ENCODE measurements at regions not wholly inside any gene's neighbourhood (a gene's known extent, or its start where the extent isn't known, plus 50 kb on each side); places are given as distances from the start of the nearest gene placed in this dataset.
A peak's percentile ranks its signal among the peaks of the same experiment; 100 is the strongest.
"Not testable (repeated sequence)": the region's sequence is repeated elsewhere in the genome, so short reads cannot be mapped to it uniquely, and the experiment has no call there.

DNA sequence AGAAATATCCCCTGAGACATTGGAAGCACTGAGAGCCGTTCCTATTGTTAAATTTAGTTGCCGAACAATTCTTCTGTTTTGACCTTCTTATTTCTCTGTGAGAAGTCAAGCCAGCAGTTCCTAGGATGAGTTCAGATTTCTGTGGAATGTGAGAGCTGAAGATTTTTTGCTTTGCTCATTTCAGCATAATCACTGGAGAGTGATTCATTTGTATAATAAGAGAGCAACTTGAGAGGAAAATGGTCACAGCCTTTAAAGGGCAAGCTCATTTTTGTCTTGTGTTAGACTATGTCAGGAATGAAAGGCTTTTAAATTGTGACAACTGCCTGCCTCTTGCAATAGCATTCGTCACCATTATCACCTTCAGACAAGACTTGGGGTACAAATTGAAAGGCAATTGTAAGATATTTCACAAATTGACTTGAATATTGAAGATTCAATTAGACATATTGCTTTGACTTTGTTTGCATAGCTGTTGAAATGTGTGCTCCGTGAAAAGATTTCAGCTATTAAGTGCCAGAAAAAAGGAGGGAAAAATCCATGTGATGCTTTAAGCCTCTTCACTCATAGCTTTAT is 900.0 kb upstream of the GOT2 start:
- DNase-seq (ENCODE audit: low spot score), result no peak

DNA sequence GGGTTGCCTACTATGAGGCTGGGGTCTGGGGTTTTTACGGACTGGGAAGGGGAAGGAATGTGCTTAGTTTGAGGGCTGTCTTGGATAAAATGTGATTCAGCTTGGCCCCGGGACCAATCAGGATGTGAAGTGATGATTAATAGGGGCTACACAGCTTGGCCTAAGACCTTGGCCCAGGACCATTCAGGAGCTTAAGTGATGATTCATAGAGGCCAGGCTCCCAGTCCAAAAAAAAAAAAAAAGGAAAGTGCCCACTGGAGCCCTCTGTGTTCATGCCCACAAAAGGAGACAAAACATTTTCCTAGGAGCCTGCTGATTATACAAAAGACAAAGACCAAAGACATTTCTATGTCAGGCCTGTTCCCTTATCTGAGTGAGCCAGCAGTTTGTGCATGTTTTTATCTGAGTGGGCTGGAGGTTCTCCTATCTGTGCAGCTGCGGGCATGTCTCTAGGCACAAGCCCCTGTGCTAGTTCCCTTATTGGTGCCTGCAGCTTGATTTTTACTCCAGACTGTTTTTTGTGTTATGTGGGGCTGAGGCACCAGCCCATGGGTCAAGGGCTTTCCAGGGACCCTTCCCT is 898.2 kb upstream of the GOT2 start:
- DNase-seq (ENCODE audit: low spot score), result peak; percentile 18

DNA sequence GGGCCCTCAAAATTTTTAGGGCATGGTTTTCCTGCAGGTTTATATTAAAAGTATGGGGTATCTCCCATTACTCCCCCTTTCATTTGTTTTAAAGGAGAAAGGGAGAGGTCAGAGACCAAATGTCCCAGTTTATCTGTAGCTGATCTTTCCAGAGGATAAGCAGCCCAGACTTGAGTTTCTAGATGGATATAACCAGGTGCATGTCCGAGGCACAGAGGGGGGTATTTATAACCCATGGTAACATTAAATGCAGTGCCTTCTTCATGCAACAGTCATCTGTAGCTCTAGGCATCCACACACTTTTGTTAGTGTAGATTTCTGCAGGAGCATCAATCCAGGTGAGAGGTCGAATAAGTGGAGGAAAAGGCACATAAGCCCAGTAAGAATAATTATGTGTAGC is 890.3 kb upstream of the GOT2 start:
- DNase-seq (ENCODE audit: low spot score), result not testable (repeated sequence)

DNA sequence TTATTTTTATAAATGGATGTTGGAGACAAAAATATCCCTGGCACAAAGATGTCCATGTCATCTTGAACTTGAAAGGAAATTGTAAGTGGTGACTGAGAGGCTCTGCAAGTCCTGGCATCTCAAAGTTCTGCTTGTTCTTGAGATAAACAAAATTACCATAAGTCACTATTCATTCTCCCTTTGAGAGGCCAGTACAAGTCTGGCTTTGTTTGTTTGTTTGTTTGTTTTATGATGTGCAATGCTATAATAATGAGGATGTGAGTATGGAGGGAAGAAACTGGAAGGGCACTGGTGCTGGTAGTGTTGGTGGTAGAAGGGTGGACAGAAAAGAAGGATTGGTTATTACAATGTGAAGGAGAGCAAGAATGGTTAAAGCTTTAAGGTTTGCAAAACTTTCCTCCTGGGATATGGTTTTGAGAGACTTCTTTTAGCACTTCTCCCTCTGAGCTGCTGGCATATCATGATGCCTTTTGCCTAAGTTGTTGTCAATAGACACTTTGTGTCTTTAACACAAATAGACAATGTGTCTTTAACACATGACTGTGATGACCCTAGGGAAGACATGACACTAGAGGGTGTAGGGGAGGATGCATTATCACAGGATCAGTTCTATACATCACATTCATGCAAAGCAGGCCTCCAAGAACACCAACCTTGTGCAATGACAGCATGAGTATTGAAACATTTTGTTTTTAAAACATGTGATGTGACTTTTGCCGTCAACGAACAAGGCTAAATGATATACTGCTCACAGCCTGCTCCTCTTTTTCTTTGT is 880.5 kb upstream of the GOT2 start:
- DNase-seq (ENCODE audit: low spot score), result no peak

DNA sequence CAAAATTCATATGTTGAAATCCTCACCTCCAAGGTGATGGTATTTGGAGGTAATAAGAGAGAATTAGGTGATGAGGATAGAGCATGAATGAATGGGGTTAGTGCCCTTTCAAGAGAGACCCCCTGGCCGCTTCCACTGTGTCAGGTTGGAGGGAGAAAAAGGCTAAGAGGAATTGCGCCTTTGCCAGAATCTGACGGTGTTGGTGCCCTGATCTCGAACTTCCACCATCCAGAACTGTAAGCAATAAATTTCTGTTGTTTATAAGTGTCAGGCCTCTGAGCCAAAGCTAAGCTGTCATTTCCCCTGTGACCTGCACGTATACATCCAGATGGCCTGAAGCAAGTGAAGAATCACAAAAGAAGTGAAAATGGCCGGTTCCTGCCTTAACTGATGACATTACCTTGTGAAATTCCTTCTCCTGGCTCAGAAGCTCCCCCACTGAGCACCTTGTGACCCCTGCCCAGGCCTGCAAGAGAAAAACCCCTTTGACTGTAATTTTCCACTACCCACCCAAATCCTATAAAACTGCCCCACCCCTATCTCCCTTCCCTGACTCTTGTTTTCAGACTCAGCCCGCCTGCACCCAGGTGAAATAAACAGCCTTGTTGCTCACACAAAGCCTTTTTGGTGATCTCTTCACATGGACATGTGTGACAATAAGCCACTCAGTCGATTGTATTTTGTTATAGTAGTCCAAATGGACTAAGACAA is 878.9 kb upstream of the GOT2 start:
- not testable (repeated sequence) for DNase-seq (ENCODE audit: low spot score)

DNA sequence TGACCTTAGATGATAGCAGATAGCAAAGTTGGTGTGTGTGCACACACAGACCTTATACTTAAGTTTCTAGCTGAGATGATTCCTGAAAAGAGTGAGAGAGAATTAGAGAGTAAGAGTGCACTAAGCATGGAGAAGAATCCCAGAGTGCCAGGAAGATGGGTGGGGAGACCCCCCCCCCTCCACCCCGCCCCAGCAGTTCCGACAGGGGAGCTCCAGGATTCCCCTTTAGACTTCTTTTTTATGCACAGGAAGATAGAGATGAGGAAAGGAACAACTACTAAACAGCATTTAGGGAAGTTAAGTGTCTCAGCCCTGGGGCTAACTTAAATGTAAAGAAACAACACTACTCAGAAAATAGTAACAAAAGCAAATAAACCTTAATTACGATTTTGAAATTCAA is 878.0 kb upstream of the GOT2 start:
- no peak for DNase-seq (ENCODE audit: low spot score)

DNA sequence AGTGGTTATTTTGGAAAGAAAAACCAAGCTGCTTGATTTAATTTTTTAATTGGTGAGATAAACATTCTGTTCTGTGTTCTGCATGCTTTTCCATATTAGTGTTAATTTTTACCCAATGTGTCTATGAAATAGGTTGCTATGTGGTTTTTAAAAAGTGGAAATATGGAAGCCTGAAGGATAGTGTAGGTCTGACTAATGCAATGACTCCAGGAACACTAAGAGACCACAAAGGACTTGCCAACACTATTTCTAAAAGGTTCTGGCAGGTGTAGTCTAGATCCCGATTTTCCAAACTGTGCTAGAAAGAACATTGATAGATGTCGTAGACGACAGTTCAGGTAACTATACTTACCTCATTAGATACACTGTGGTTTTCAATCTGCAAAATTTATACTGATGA is 877.4 kb upstream of the GOT2 start:
- DNase-seq (ENCODE audit: low spot score), result no peak

DNA sequence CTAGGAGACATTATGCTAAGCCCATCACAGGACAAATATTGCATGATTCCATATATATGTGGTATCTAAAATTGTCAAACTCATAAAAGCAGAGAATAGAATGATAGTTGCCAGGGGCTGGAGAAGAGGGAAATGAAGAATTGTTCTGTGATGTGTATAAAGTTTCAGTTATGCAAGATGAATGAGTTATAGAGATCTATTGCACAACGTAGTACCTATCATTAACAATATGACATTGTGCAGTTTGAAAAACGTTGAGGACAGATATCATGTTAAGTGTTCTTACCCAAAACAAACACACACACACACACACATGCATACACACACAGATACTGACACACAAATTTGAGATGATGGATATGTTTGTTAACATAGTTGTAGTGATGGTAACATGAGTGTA is 871.6 kb upstream of the GOT2 start:
- no peak for DNase-seq (ENCODE audit: low spot score)

DNA sequence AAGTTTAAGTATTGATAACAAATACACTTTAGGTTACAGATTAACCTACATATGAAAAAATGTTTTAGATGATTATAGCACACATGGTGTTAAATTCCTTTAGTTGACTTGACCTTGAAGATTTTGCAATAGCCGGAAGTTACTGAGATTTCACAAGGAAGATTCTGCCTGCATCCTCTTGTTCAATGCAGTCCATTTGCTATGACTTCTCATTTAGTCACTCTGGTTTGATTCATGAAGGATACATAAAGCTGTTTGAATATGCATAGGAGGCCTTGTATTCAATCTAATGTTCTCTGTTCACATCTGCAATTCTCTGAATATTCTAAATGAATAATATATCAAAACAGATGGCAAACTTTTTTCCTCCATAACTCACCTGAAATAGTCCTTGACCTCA is 870.2 kb upstream of the GOT2 start:
- no peak for DNase-seq (ENCODE audit: low spot score)

DNA sequence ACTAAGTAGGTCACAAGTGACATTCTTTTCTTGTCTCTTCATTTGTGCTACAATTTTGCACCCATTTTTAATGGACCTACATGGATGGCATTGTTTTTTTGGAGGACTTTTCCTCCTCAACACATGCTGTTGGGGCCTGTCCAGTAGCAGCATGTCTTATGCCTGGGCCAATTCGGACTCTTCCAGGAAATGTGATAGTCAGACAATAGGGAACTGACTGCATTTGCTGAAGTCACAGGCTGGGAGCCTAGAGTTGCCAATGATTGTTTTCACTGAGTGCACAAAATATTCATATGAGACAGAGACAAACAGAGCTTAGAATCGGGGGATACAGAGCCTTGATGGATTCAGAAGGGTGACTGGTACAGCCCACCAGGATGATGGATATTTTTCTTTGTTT is 867.3 kb upstream of the GOT2 start:
- no peak for DNase-seq (ENCODE audit: low spot score)

DNA sequence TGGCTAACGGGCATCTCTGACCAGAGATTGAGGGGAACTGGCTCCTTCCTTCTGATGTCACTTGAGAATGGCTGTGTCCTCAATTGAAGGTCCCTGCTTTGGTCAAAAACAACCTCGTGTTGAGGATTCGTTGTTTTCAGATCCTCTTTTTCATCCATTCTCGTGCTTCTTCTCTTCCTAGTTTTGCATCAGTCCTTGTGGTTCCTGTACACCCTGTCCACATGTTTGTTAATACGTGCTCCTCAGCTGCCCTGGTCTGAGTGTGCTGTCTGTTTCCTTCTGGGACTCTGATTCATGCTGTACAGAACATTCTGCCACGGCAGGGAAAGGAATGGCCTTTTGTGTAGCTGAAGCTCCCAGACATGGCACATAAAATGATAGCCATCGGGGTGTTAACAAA is 863.2 kb upstream of the GOT2 start:
- DNase-seq (ENCODE audit: low spot score), result no peak

DNA sequence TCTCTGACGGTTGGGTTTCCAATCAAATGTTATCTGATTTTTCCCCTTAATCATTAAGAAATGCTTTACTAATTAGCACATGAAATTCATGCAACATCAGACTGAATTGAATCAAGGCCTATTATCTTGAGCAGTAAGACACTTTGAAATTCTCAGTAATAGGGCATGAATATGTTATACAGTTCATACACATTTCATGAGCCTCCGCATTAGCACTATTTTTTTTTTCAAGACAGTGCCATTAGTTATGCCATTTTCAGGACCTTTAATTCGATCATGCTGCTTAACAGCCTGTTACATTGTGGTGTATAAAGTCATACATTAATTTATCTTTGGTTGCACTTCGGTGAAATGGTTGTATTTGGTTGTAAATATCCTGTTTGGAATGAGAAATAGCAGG is 862.6 kb upstream of the GOT2 start:
- DNase-seq (ENCODE audit: low spot score), result no peak

DNA sequence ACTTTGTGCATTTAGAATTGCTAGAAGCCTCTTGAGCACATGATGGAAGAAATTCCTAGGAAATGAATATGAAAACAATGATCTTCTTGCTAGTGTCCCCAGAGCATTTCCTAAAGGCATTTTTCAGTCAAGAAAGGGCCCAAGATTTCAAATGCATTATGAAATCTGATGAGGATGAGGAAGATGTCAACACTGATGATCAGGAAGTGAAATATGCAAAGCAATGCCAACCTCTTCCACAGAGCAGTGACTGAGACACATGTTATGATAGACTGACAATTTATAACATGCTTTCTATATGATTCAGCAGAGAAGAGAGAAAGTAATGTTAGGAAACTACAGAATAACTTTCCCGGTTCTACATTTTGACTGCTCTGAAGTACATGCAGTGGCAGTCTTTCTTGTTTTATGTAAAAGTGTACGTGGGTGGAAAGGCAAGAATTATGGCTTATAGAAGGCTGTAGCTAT is 859.1 kb upstream of the GOT2 start:
- DNase-seq (ENCODE audit: low spot score), result no peak

DNA sequence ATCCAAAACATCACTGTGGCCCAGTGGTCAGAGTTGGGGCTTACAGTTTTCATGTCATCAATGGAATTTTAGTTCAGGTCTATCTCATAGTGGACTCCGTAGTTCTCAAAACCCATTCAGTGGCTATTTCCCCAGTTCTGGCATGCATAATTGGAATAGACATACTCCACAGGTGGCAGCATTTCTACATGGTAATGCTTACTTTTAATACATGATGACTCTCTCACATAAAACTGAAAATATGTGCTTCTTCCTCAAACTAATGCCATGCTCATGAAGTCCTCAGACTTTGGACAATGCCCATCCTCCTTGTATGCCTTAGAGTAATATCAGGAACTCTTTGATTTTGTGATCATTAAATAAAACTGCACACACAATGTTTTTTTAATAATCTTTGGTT is 857.4 kb upstream of the GOT2 start:
- no peak for DNase-seq (ENCODE audit: low spot score)

DNA sequence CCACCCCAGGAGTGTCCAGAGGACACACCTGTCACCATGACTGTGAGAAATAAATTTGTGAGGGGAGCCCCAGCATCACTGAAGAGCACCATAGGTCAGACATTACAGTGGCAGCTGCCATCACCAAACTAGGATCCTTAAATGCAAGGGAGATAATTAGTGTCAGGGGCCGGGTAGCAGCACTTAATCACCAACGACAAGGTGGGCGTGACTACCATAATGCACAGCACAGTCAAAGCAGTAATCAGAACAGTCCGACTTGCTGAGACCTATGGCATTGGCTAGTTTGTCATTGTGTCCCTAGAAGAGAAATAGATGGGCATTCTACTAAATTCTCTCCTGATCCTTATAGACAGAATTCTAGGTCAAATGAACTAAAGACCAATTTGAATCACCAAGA is 856.7 kb upstream of the GOT2 start:
- no peak for DNase-seq (ENCODE audit: low spot score)

DNA sequence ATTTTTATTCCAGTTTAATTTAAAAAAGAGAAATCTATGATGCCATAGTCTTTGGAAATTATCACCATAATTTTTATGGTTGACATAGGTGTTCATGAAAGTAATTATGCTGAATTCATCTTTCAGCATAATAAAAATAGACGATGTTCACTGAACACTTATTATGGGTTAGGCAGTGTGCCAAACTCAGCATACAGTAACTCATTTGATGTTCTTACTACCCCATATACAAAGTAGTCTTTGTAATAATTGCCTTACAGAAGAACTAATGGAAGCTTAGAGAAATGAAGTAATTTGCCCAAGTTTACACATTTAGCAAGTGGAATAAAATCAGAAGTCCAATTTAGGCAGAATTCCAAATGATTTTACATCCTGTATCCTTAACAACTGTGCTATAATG is 852.2 kb upstream of the GOT2 start:
- DNase-seq (ENCODE audit: low spot score), result no peak

DNA sequence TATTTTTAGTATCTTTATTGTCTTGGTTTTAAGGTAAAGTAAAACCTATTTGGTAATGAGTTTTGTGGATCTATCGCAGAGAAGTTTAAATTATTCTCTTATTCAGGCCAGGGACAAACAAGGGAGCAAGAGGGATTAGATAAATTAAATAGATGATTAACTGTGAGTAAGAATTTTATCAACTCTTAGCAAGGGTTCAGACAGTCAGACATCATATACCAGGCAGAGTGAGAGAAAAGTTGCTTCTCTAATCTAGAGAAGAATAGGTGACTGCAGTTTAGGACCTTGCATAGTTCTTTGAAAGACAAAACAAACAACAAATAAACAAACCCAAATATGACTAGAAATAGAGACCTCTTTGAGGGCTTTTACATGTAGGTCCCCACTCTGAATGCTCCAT is 840.2 kb upstream of the GOT2 start:
- DNase-seq (ENCODE audit: low spot score), result no peak

DNA sequence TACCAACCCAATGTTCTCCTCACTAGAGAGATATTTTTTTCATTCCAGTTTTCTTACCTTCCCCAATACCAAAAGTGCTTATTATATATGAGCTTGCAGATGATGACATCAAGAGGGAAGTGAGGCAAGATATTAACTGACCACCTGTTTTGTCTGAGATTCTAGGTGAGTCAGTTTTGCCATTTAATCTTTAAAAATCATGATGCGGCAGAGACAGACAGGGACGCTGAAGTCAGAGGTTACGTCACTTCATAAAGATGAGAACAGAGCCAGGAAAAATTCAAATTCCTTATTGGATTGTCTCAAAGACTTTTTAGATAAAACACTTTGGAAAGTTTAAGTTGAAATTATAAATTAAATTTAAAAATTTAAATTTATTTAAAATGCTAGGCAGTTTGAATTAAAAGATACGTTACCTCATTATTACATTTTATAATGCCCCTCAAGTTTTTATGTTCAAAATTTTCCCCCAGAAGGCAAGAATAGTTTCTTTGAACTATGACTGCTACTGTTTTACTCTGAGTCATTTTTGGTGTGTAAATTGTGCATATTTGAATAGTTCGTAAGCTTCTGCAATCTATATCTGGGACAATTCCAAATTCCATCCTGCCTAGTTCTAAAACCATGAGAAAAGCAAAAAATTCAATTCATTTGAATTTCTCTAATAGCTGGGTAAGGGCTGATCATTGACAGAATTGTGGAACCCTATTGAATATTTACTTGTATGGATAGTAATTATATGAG is 839.6 kb upstream of the GOT2 start:
- DNase-seq (ENCODE audit: low spot score), result no peak

DNA sequence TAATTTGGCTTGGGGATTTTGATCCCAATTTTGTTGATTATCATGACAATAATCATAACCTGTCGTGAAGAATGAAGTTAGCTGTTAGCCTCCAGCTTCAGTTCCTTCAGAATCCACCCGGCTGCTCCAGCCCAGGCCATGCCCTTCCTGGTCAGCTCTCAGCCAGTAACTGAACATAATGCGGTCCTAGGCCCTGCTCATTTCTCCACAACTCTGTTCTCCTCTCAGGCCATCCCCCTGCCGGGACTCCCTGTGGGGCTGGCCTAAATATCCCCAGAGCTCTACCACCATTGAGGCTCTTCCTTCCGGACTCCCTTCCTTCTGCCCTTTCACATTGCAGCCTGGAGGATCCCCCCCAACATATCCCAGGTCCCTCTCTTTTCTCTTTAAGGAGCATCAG is 833.4 kb upstream of the GOT2 start:
- no peak for DNase-seq (ENCODE audit: low spot score)

DNA sequence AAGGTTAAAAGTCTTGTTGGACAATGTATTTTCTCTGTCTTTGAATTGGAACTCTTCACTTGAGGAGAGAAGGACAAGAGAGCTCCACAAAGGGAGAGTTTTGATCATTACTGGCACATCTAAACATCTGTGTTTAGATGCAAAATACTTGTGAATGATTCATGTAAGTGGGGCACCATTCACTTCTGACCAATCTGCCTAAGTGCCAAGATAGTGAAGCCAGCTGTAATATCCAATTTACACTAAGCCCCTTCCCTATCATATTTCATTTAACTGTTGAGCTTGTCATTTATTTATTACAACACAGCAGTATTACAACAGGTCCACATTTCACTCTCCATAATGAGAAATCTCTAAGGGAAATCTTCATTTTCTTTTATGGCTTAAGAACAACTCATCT is 832.3 kb upstream of the GOT2 start:
- no peak for DNase-seq (ENCODE audit: low spot score)

DNA sequence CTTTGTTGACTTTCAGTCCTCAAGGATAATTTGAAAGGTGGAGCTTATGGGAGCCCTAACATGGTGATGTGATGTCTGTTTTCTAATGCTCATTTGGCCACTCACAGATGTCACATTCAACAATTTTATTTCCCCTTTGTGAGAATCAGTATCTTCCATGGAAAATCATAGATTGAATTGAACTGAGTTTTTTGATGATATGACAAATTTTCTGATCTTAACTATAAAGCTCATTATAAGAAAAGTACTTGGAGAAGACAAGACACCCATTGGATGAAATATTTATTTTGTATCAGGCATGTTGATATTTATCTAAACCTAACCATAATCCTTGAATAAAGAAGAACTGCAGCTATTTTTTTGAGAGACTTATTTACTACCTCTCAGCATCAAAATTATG is 824.6 kb upstream of the GOT2 start:
- no peak for DNase-seq (ENCODE audit: low spot score)

DNA sequence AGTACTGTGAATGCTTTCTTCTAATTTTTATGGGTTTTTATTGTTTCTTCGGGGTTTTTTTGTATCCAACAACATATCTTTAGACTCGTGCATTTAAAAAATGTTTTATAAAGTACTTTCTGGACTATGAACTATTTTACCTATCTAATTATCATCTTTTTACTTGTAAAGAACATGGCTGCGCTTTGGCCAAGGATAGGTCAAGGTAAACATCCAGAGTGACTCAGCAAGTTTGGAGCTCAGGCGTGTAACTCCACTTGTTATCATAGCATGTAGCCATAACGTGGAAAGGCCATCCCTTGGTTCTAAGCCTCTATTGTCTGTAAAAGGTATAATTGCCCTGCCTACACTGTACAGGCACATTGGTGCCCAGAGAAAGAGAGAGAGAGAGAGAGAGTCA is 818.0 kb upstream of the GOT2 start:
- no peak for DNase-seq (ENCODE audit: low spot score)

Measured in A172 (cell line).